ENCODE measurements at regions not wholly inside any gene's neighbourhood (a gene's known extent, or its start where the extent isn't known, plus 50 kb on each side); places are given as distances from the start of the nearest gene placed in this dataset.

DNA sequence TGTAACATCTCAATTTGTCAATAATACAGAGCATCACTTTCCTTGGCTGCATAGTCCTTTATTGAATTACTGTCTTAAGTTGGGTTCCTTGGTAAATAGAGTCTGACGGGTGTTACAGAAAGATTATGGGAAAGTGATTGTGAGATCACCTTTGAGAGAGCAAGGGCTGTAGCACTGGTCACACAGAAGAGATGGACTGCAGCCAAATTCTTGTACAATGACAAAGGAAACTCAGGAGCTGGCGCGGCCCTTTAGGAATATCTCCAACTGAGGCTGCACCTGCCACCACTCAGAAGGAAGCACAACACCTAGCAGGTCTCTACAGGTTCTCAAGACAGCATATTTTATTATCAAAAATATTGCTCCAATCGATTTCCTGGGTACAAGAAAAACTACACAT is 350.0 kb upstream of the ISL1 start:
- no peaks in the 10 kb centered on the region for H4K20me1 ChIP-seq (ENCODE audit: insufficient read depth, low read length, poor library complexity, severe bottlenecking)

DNA sequence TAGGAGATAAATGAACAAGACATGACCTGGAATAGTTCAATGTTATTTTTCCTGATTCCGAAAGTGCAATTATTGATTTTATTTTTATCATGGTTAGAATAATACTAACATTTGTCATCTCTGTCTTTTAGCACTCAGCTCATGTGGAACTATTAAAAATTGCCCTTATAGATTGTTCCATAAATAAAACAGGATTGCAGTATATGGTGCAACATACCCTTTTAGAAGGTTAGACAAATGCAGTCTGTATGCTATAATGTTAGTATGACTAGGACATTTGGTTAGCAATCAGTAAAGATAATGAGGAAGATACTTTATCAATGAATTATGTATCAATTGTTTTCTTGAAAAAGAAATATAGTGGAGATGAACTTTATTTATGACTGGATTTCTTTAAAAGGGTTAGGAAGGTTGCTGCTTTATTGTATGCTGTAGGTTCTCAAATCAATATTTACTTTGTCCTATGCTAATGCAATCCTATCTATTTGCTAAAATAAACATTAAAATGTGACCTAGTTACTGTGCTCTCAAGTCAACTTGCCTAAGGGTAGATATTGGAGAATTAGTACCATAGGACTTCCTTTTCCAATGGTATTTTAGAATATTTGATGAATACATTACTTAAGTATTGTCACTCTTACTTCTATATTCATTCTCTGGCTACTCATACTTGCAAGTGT is 348.9 kb upstream of the ISL1 start:
- TF ChIP-seq, protein P1, sequence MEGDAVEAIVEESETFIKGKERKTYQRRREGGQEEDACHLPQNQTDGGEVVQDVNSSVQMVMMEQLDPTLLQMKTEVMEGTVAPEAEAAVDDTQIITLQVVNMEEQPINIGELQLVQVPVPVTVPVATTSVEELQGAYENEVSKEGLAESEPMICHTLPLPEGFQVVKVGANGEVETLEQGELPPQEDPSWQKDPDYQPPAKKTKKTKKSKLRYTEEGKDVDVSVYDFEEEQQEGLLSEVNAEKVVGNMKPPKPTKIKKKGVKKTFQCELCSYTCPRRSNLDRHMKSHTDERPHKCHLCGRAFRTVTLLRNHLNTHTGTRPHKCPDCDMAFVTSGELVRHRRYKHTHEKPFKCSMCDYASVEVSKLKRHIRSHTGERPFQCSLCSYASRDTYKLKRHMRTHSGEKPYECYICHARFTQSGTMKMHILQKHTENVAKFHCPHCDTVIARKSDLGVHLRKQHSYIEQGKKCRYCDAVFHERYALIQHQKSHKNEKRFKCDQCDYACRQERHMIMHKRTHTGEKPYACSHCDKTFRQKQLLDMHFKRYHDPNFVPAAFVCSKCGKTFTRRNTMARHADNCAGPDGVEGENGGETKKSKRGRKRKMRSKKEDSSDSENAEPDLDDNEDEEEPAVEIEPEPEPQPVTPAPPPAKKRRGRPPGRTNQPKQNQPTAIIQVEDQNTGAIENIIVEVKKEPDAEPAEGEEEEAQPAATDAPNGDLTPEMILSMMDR (conservative IDR thresholded peaks at IDR 0.05; ENCODE audit: low read length), result no peak
- no peak for TF ChIP-seq EZH2phosphoT487 (IDR thresholded peaks at IDR 0.05; ENCODE audit: borderline replicate concordance)
- Histone ChIP-seq H3K4me2 (ENCODE audit: low read depth, low read length, poor library complexity, severe bottlenecking) (no peak overlapping the region), H2AFZ (ENCODE audit: low read length) (no peak overlapping the region), H3K79me2 (ENCODE audit: insufficient read depth, low read length) (no peaks in the 10 kb centered on the region), H3K9me2 (replicated peaks; ENCODE audit: low read depth, low read length) (no peaks in the 10 kb centered on the region), H3K9me3 (ENCODE audit: insufficient read depth, low read depth, low read length) (no peaks in the 10 kb centered on the region), H3K4me1 (ENCODE audit: insufficient read depth, low read length, poor library complexity, severe bottlenecking) (no peaks in the 10 kb centered on the region), H3K9ac (ENCODE audit: low read depth, low read length, poor library complexity, severe bottlenecking) (no peak overlapping the region), H4K20me1 (ENCODE audit: insufficient read depth, low read length, poor library complexity, severe bottlenecking) (no peaks in the 10 kb centered on the region), H3K4me3 (ENCODE audit: low read length, poor library complexity, severe bottlenecking) (no peak overlapping the region), H3F3A (ENCODE audit: low read depth) (no peaks in the 10 kb centered on the region), H3K36me3 (ENCODE audit: insufficient read depth, low read length) (no peaks in the 10 kb centered on the region), H3K27me3 (ENCODE audit: insufficient read depth, low read length, poor library complexity, severe bottlenecking) (no peaks in the 10 kb centered on the region)

More for the DNA sequence above, 350.0 kb upstream of the ISL1 start:
- Histone ChIP-seq H3K9me2 (replicated peaks; ENCODE audit: low read depth, low read length) (no peaks in the 10 kb centered on the region), H3K27me3 (ENCODE audit: insufficient read depth, low read length, poor library complexity, severe bottlenecking) (no peaks in the 10 kb centered on the region), H3K9ac (ENCODE audit: low read depth, low read length, poor library complexity, severe bottlenecking) (no peak overlapping the region), H3K36me3 (ENCODE audit: insufficient read depth, low read length) (no peaks in the 10 kb centered on the region), H2AFZ (ENCODE audit: low read length) (no peak overlapping the region), H3K9me3 (ENCODE audit: insufficient read depth, low read depth, low read length) (0 out of 2 replicates have a peak, but pooled peaks cover 3% of the 10 kb centered on the region), H3K4me3 (ENCODE audit: low read length, poor library complexity, severe bottlenecking) (no peak overlapping the region), H3K4me2 (ENCODE audit: low read depth, low read length, poor library complexity, severe bottlenecking) (no peak overlapping the region), H3F3A (ENCODE audit: low read depth) (no peaks in the 10 kb centered on the region), H3K79me2 (ENCODE audit: insufficient read depth, low read length) (no peaks in the 10 kb centered on the region), H3K4me1 (ENCODE audit: insufficient read depth, low read length, poor library complexity, severe bottlenecking) (no peaks in the 10 kb centered on the region)
- TF ChIP-seq, protein P1 (conservative IDR thresholded peaks at IDR 0.05; ENCODE audit: low read length), result no peak
- TF ChIP-seq EZH2phosphoT487 (IDR thresholded peaks at IDR 0.05; ENCODE audit: borderline replicate concordance), result no peak

DNA sequence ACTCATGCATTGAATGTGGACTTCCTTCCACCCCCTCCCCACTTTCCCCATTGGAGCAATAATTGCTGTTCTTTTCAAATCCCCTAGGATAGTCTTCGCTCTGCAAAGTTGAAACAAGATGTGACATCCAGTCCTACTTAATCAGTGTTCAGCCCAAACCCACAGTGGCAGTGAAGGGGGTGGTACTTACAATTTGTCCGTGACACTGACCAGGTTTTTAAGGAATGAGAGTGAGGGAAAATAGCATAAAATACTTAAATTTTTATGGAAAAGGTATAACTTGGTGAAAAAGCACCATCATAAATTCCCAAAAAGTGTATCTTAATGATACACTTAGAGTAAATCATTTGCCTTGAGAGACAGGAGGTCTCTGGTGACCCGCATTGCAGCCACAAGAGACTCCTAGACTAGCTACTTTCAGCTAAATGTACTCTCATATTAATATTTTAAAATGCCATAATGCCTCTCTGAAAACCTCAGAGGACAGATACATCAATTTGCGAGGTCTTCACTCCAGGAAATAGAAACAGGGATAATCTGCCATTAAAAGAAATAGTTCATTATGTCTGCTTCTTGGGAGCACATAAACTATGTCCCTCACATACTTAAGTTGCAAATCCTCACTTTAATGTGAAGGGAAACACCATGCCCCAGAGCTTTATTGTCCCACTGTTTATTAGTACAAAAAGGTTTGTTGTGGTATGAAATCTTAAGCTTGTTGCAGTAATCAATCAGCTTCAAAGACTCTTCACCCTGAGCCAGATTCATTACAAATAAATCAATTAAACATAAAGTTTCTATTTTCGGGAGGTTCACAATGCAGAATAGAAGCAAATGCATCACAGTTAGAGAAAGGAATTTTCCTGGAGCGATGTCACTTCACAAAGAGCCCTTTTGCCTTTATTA is 343.6 kb upstream of the ISL1 start:
- no peak for TF ChIP-seq EZH2phosphoT487 (IDR thresholded peaks at IDR 0.05; ENCODE audit: borderline replicate concordance)
- TF ChIP-seq, protein P1 (conservative IDR thresholded peaks at IDR 0.05; ENCODE audit: low read length), result no peak
- no peaks in the 10 kb centered on the region for H4K20me1 ChIP-seq (ENCODE audit: insufficient read depth, low read length, poor library complexity, severe bottlenecking)

More for the DNA sequence above, 343.6 kb upstream of the ISL1 start:
- no peaks in the 10 kb centered on the region for H3K9me3 ChIP-seq (ENCODE audit: insufficient read depth, low read depth, low read length)
- no peaks in the 10 kb centered on the region for H3F3A ChIP-seq (ENCODE audit: low read depth)
- H3K79me2 ChIP-seq (ENCODE audit: insufficient read depth, low read length), result no peaks in the 10 kb centered on the region
- H3K4me1 ChIP-seq (ENCODE audit: insufficient read depth, low read length, poor library complexity, severe bottlenecking), result no peaks in the 10 kb centered on the region
- H3K4me3 ChIP-seq (ENCODE audit: low read length, poor library complexity, severe bottlenecking), result no peak overlapping the region
- H3K9me2 ChIP-seq (replicated peaks; ENCODE audit: low read depth, low read length), result no peaks in the 10 kb centered on the region
- H3K9ac ChIP-seq (ENCODE audit: low read depth, low read length, poor library complexity, severe bottlenecking), result no peak overlapping the region
- no peaks in the 10 kb centered on the region for H3K36me3 ChIP-seq (ENCODE audit: insufficient read depth, low read length)
- no peak overlapping the region for H2AFZ ChIP-seq (ENCODE audit: low read length)
- no peaks in the 10 kb centered on the region for H3K27me3 ChIP-seq (ENCODE audit: insufficient read depth, low read length, poor library complexity, severe bottlenecking)
- H3K4me2 ChIP-seq (ENCODE audit: low read depth, low read length, poor library complexity, severe bottlenecking), result no peak overlapping the region
